CD4-positive, alpha-beta T cell treated with Interleukin-6 for 4 hours (primary cell): ENCODE measurements at regions not wholly inside any gene's neighbourhood (a gene's known extent, or its start where the extent isn't known, plus 50 kb on each side); places are given as distances from the start of the nearest gene placed in this dataset.
A peak's percentile ranks its signal among the peaks of the same experiment; 100 is the strongest.

Experiments used
- DNase-seq: peaks from one replicate; pipeline ENCODE4 v3.0.0-alpha.2; 2020; ENCODE audit warnings: mixed read lengths

DNA sequence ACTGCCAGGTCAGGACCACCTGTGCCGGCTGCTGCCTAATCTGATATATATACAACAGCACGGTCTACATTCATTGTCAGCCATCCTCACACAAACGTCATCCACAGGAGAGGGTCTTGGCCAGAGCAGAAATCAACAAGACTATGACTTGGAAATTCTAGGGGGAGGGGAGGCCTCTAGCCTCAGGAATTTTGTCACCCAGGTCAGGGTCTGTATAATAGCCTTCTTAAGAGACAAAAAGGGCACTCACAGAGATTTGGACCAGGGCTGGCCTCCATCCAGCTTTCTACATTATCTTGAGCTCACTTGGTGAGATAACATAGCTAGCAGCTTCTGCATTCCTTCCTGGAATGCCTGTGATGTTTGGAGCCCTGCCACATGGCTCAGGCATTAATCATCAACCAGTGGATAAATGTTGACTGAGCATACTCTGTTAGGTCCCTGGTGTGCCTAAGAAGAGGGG is 50.4 kb upstream of the CTIF start:
- no peak for DNase-seq

GRCh38 chr18:48486754-48487153 is 52.1 kb upstream of the CTIF start:
- DNase-seq: no peak

DNA sequence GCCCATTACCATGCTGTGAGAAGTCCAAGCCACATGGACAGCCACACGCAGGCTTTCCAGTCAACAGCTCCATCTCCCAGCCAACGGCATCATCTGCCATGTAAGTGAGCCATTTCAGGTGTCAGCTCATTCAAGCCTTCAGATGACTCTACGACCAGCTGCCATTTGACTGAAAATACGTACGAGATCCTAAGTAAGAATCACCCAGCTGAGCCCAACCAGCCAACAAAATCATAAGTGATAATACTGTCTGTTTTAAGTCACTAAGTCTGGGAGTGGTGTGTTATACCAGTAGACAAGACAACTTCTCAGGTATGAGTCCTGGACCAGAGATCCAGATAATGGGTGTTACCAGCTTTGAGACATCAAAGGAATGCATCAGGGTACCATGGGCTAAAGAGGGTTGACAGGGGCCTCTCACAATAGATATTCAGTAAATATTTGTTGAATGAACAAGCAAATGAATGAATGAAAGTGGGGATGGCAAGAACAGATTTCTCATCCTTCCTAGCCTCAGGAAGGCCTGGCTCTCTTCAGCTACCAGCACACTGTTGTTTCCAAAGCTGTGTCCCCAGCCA is 52.9 kb upstream of the CTIF start:
- DNase-seq: no peak

- no peak for DNase-seq
Measured at GRCh38 chr18:48481092-48481491, 57.7 kb upstream of the CTIF start.

GRCh38 chr18:48479531-48479930 is 59.3 kb upstream of the CTIF start:
- DNase-seq: no peak

DNA sequence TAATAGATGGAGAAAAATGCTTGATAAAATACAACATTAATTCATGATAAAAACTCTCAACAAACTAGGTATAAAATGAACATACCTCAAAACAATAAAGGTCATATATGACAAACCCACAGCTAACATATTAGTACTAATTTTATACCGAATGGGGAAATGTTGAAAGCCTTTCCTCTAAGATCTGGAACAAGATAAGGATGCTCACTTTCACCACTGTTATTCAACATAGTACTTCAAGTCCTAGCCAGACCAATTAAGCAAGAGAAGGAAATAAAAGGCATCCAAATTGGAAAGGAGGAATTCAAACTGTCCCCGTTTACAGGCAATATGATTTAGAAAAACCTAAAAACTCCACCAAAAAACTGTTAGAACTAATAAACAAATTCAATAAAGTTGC is 61.5 kb upstream of the CTIF start:
- no peak for DNase-seq

- no peak for DNase-seq
Measured at GRCh38 chr18:48476550-48476917, 62.3 kb upstream of the CTIF start.

- peak; percentile 18 for DNase-seq
Measured at GRCh38 chr18:48475635-48476549, 62.9 kb upstream of the CTIF start.

DNA sequence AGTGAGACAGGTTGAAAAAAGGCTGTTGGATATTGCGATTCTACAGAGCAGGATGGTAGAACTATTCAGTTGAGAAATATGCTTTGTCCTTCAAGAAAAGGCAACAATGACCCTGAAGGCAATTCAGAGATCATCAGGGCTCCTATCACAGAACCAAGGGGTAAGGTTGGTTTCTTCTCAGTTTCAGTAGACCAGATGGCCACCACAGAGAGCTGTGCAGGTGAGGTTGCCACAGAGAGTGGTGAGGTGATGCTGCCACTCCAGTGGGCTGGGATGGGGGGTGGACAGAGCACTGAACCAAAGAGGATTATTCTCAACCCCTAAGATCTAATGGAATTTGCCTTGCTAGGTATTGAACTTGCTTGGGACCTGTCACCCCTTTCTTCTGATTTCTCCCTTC is 64.6 kb upstream of the ZBTB7C start:
- DNase-seq: no peak

GRCh38 chr18:48472610-48473009 is 63.4 kb upstream of the ZBTB7C start:
- no peak for DNase-seq

DNA sequence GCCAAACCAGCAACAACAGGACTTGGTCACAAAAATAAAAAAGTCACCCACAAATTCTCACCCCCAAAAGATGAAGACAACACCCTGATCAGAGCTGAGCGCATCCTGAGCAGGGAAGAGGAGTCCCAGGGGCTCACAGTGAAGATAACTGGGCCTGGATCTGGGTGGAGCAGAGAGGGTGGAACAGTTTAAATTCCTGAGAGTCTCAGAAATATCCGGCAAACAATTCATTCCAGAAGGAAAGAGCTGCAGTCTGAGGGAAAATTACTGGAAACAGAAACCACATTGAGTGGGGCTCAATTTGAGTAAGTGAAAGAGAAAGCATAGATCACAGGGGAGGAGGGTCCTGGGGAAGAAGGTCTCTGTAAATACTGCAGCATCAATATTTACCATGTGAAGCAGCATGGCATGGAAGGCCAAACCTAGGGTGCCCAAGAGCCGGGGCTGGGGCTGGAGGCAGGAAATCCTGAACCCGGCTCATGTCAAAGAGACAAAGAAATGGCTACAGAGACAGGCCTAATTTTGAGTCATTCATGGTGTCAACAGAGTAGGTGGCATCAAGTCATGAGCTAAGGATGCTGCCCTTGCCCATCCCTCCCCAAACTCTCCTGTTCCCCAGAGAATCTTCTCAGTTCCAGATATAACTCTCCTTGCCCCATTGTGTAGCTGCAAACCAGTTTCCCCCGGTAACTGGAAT is 61.4 kb upstream of the ZBTB7C start:
- no peak for DNase-seq

GRCh38 chr18:48468151-48468550 is 59.0 kb upstream of the ZBTB7C start:
- DNase-seq: no peak

DNA sequence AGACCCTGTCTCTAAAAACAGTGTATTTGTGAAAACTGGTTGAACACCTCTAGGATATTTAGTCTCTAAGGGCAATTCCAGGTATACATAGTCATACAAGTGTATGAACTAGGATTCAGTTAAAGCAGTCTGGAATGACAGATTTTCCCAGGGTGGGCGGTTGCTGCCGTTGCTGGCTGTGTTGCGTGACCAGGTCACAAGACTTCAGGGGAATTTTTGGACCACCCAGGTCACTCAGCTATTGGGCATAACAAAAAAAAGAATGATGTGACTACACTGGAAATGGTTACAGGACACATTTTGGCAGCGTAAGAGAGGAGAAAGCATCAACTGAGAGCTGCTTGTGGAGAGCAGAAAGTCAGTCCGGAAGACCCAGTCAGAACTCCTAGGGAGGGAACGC is 58.0 kb upstream of the ZBTB7C start:
- no peak for DNase-seq

GRCh38 chr18:48462510-48462909 is 53.3 kb upstream of the ZBTB7C start:
- no peak for DNase-seq

GRCh38 chr18:48460929-48461583 is 51.9 kb upstream of the ZBTB7C start:
- DNase-seq: no peak

DNA sequence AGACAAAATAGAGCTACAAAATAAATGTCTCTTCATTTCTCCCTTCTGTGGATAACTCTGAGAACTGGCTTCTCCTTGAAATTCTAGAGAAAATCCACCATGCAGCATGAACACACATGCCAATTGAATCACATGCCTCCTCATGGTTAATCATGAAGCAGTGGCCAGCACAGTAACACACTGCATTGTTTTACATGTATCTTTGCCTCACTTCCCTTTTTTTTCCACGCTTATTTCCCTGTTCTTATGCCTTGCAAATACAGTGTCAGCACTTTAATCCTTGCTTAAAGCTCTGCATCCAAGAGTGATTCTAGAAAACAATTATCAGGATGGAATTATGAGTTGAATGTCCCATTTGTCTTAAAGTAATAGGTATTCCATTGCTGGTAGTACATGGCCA is 50.3 kb upstream of the ZBTB7C start:
- DNase-seq: no peak

DNA sequence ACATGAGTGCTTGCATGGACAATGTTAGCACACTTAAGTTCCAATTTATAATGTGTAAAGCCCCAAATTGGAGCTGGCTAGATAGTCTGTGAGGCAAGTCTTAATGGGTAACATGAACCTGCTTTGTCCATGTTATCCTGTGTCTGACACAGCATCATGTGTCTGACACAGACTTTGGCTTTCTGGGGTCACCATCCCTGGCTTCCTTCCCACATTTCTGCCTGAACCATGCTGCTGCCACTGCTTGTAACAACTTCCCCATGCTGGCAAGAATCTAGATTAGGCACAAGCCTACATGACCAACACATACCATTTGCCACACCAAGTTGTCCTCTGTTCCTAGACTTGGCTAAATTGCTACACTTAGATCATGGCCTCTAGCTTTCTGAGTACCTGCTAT is 49.8 kb upstream of the ZBTB7C start:
- DNase-seq: no peak
